ENCODE measurements at regions not wholly inside any gene's neighbourhood (a gene's known extent, or its start where the extent isn't known, plus 50 kb on each side); places are given as distances from the start of the nearest gene placed in this dataset.

GRCh38 chr6:3617192-3617631 is 134.3 kb downstream of the PXDC1 start:
- TF ChIP-seq CTCF (conservative IDR thresholded peaks at IDR 0.05; ENCODE audit: low read depth, low read length) (no peak), POLR2A (IDR thresholded peaks at IDR 0.05; ENCODE audit: low read depth, low read length) (no peak), RFX5 (IDR thresholded peaks at IDR 0.05; ENCODE audit: low read depth, low read length) (no peak), RAD21 (IDR thresholded peaks at IDR 0.05; ENCODE audit: low read length) (no peak), USF2 (IDR thresholded peaks at IDR 0.05; ENCODE audit: low read depth, low read length) (no peak), FOS (IDR thresholded peaks at IDR 0.05; ENCODE audit: low read depth, low read length) (no peak), BHLHE40 (IDR thresholded peaks at IDR 0.05; ENCODE audit: low read depth, low read length) (no peak), CHD1 (IDR thresholded peaks at IDR 0.05; ENCODE audit: low read depth, low read length) (no peak), SMC3 (IDR thresholded peaks at IDR 0.05; ENCODE audit: low read depth, low read length) (no peak)
